ENCODE measurements at regions not wholly inside any gene's neighbourhood (a gene's known extent, or its start where the extent isn't known, plus 50 kb on each side); places are given as distances from the start of the nearest gene placed in this dataset.

GRCh38 chr2:150282771-150283371 is 204.6 kb downstream of the RND3 start:
- no peak for TF ChIP-seq CTCF (IDR thresholded peaks at IDR 0.05)
- peak in 1 of 3 donors; percentile 59 for TF ChIP-seq POLR2AphosphoS5 (IDR thresholded peaks at IDR 0.05)
- no peak for TF ChIP-seq EP300 (IDR thresholded peaks at IDR 0.05)

Measured in suprapubic skin (tissue), 4 donors.